ENCODE measurements at regions not wholly inside any gene's neighbourhood (a gene's known extent, or its start where the extent isn't known, plus 50 kb on each side); places are given as distances from the start of the nearest gene placed in this dataset.
"Not testable (repeated sequence)": the region's sequence is repeated elsewhere in the genome, so short reads cannot be mapped to it uniquely, and the experiment has no call there.

GRCh38 chr3:5560199-5560598 is 372.7 kb downstream of the EDEM1 start:
- DNase-seq = no peak

- no peak for DNase-seq
Measured at GRCh38 chr3:5563537-5564277, 376.2 kb downstream of the EDEM1 start.

GRCh38 chr3:5564278-5564666 is 376.8 kb downstream of the EDEM1 start:
- DNase-seq = no peak

- no peak for DNase-seq
Measured at GRCh38 chr3:5565026-5565425, 377.5 kb downstream of the EDEM1 start.

- DNase-seq = no peak
Measured at GRCh38 chr3:5567113-5567512, 379.6 kb downstream of the EDEM1 start.

GRCh38 chr3:5568451-5568850 is 380.9 kb downstream of the EDEM1 start:
- DNase-seq = no peak

GRCh38 chr3:5569152-5569551 is 381.6 kb downstream of the EDEM1 start:
- DNase-seq = no peak

- no peak for DNase-seq
Measured at GRCh38 chr3:5572168-5572567, 384.7 kb downstream of the EDEM1 start.

- DNase-seq = no peak
Measured at GRCh38 chr3:5576277-5577011, 388.9 kb downstream of the EDEM1 start.

GRCh38 chr3:5579139-5579602 is 391.7 kb downstream of the EDEM1 start:
- no peak for DNase-seq

GRCh38 chr3:5579946-5580345 is 392.4 kb downstream of the EDEM1 start:
- DNase-seq = no peak

GRCh38 chr3:5580826-5581225 is 393.3 kb downstream of the EDEM1 start:
- DNase-seq = no peak

GRCh38 chr3:5581743-5582142 is 394.2 kb downstream of the EDEM1 start:
- no peak for DNase-seq

- no peak for DNase-seq
Measured at GRCh38 chr3:5583920-5584319, 396.4 kb downstream of the EDEM1 start.

GRCh38 chr3:5585085-5585484 is 397.6 kb downstream of the EDEM1 start:
- DNase-seq = no peak

- DNase-seq = no peak
Measured at GRCh38 chr3:5606884-5607472, 419.5 kb downstream of the EDEM1 start.

- DNase-seq = no peak
Measured at GRCh38 chr3:5607581-5607980, 420.1 kb downstream of the EDEM1 start.

- DNase-seq = not testable (repeated sequence)
Measured at GRCh38 chr3:5608971-5609370, 421.5 kb downstream of the EDEM1 start.

GRCh38 chr3:5613599-5613998 is 426.1 kb downstream of the EDEM1 start:
- no peak for DNase-seq

GRCh38 chr3:5616873-5617272 is 429.4 kb downstream of the EDEM1 start:
- DNase-seq = no peak

GRCh38 chr3:5618170-5618569 is 430.7 kb downstream of the EDEM1 start:
- no peak for DNase-seq

- no peak for DNase-seq
Measured at GRCh38 chr3:5630406-5630805, 442.9 kb downstream of the EDEM1 start.

GRCh38 chr3:5633960-5634359 is 446.5 kb downstream of the EDEM1 start:
- DNase-seq = no peak

GRCh38 chr3:5634411-5634810 is 446.9 kb downstream of the EDEM1 start:
- DNase-seq = no peak
